ENCODE measurements at regions not wholly inside any gene's neighbourhood (a gene's known extent, or its start where the extent isn't known, plus 50 kb on each side); places are given as distances from the start of the nearest gene placed in this dataset.

GRCh38 chr6:120759570-120759969 is 574.7 kb downstream of the TBC1D32 start:
- no peak for TF ChIP-seq CTCF (IDR thresholded peaks at IDR 0.05)
- TF ChIP-seq POLR2A (IDR thresholded peaks at IDR 0.05), result no peak

Measured in uterus (tissue), 2 donors.